ENCODE measurements at regions not wholly inside any gene's neighbourhood (a gene's known extent, or its start where the extent isn't known, plus 50 kb on each side); places are given as distances from the start of the nearest gene placed in this dataset.

DNA sequence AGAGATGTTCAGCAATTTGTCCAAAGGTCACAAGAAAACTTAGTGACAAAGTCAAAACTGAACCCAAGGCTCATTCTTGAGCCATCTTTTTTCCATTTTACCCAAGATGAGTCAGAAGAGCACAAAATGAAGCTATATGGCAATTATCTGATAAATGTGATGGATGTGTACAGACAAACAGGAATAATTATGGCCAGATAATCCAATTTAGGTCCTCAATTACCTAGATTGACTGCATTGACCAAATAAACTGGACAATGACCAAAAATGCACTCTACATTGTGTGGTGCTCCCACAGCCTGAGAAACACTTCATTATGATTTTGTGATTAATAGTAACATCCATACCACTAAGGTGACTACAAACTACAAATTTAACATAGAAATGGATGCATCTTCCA is 1105.8 kb downstream of the IGSF11 start:
- DNase-seq, result no peak

DNA sequence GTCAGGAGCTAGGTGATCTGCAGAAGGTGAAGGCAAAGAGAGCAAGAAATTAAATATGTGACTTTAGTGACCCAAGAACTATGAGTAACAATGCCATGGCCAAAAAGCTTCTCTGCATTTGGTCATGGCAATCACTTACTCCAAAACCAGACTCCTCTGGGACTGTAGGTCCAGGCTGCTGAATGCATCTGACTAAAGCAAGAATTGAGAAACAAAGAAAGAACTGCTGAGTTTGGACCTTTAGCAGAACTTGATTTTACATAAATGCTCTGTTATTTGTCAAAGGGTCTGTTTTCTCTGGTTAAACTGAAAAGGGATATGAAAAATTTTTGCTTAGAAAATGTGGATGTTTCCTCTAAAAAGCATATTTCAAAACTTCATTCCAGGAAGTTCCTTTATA is 1102.2 kb downstream of the IGSF11 start:
- DNase-seq, result no peak

DNA sequence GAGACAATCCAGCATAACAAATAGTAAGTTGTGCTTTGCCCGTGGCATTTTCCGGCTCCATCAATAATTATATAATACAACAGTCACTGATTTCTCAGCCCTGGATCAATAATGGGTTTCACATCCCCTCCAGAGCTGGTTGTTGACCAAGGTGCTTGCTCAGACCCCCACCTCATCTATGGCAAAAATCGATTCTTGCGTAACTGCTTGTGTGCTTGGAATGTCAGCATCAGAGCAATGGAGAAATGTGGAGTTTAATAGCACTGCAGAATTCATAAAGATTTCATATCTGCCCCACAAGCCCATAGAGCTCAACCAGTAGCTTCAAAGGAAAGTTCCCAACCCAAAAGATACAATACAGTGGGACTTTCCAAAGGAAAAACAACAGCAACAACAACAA is 1098.5 kb downstream of the IGSF11 start:
- no peak for DNase-seq

DNA sequence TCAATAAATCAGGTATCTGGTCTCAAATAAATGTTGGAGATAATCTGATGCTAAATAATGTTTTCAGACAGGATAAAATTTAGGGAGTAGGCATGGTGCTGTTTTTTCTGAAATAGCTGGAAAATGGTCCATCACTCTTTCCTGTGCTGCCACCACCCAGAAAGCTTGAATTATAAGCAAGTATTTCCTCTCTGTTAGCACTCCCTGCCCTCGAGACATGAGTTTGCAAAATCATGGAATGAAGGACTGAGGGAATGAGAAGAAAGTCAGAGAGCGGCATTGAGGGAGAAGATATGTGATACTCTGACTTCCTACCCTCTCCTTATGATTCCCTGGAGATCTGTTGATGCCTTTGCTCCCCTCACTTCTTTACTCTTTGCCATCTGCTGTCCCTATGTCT is 1095.7 kb downstream of the IGSF11 start:
- no peak for DNase-seq

DNA sequence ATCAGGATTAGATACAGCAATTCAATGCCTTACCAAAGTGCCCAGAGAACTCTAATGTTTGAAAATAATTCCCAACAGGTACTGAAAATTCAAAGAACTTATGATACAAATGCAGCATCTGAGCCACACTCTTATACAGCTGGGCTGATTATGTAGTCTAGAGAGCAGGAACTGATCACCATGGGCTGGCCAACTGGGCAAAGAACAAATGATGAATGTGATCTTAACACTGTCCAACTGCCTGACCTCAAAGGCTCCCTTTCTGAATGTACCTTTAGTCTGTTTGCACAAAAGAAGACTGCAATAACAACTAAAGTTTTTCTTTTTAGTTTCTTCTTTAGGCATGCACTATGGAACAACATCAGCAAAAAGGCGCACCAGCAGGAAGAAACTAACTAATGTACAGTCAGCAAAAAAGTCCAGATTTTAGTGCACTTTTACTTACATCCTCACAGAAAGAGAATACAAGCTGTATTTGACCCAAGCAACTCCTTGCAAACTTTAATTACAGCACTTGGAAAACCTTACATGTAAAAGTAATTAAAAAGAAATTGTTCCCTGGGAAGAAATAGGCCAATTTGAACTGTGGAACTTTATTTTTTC is 1095.1 kb downstream of the IGSF11 start:
- no peak for DNase-seq

DNA sequence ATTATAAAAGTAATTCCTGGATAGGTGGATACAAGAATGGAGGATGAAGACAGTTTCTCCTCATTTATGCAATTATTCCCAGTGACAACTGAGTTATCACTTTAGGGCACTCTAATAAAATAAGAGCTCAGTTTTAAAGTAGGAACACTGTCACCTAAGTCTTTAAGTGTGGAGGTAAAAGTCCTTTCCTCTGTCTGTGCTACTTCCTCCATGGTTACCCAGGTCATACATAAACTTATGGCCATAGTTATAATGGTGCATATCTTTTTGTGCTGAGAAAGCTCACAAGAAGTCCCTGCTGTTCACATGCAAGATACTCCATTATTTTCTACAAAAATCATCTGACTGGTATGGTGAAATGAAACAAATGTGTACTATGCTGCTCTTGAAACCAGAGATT is 1093.6 kb downstream of the IGSF11 start:
- DNase-seq, result no peak

DNA sequence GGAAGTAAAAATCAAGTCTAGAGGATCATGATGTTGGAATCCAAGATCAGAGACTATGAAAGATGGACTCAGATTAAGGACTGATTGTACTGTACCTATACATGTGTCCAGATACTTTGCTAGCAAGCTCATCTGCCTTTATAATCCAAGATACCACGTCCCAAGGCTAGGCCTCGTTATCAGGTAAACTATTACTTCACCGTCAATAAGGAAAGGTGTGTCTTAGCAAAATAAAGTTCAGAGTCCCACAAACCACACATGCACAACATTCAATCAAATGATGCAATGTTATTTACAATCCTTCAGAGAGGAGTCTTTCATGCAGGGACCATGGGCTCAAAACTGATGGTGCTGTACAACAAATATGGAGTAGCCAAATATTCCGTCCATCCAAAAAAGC is 1092.9 kb downstream of the IGSF11 start:
- DNase-seq, result no peak

DNA sequence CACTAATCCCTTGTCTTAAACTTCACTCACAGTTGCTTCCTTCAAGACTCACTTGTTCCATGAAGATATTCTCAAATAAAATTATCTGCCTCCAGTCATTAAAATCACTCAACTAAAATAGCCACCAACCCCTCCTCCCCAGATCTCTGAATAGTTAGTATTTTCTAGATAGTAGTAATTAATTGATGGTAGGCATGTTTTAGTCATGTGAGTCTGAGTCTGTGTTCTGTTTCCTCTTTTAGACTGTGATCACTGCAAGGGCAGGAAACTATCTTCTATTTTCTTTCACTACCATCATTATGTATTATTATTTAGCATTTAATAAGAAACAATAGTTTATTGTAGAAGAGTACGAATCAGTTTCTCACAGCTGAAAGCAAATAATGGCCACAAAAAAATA is 1080.5 kb downstream of the IGSF11 start:
- no peak for DNase-seq

DNA sequence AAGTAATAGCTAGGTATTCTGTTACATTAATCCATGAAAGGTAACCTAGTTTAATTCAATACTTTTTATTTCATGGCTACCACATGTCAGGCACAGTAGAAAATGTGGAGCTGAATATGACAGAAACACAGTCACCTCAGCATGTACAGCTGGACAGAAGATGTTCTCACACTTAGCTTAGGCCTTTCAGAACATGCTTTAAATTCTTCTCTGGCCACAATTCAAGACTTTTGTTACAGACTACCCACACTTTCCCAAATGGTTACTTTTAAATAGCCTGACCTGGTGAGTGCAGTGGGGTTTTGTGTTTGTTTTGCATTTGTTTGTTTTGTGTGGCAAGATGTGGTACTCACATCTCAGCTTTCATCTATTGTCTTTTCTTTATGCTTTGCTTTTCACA is 1079.5 kb downstream of the IGSF11 start:
- DNase-seq, result no peak

DNA sequence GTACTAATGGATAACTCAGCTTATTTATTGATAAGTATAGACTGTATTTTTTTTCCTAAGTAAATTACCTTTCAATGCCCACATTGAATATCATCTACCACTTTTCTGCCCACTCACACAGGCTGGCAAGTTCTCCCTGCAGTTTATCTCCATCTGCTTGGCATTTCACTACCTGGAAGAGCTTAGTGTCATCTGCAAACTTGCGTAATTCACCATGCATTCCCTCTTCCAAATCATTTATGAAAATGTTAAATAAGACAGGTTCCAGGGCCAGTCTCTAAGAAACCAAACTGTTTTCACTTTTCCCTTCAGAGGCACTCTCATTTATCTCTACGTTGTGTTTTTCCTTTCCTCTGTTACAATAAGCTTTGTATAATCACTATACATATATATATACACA is 1076.6 kb downstream of the IGSF11 start:
- DNase-seq, result no peak

DNA sequence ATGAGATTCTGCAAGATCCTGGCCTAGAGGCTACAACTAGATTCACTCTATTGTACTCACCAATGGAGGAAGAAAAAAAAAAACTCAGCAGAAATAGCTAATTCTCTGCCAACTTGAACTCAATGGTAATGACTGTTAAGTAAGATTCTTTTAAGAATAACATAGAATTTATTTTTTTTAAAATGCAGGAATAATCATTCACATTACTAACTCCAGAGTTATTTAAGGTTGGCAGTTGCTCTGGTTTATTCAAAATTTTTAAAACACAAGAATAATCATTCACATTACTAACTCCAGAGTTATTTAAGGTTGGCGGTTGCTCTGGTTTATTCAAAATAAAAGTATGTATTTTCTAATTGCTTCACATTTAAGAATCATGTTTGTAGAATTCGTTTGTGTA is 1071.9 kb downstream of the IGSF11 start:
- no peak for DNase-seq

DNA sequence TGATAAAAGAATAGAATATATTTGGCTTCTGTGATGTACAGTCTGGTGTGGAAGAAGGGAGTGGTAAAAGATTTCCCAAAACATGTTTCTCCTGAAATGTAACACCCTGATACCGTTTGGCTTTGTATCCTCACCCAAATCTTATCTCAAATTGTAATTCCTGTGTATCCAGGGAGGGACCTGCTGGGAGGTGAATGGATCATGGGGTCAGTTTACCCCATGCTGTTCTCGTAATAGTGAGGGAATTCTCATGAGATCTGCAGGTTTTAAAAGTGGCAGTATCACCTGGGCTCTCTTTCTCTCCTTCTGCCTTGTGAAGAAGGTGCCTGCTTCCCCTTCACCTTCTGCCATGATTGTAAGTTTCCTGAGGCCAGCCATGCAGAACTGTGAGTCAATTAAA is 1070.8 kb downstream of the IGSF11 start:
- no peak for DNase-seq

DNA sequence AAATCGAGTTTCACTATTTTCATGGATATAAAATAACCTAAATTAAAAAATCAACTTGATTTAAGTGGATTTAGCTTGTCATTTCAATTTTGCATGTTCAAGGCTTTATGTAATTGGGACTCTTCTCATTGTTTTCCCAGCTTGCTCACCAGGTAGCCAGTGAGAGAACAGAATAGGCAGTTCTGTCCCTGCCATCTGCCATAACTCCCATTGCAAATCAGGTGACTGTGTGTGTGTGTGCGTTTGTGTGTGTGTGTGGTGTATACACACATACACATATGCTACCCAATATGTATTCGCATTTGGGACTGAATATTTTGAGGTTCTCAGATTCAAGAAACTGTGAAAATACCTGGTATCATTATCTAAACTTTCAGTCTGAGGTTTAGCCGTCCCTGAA is 1069.8 kb downstream of the IGSF11 start:
- DNase-seq, result no peak

DNA sequence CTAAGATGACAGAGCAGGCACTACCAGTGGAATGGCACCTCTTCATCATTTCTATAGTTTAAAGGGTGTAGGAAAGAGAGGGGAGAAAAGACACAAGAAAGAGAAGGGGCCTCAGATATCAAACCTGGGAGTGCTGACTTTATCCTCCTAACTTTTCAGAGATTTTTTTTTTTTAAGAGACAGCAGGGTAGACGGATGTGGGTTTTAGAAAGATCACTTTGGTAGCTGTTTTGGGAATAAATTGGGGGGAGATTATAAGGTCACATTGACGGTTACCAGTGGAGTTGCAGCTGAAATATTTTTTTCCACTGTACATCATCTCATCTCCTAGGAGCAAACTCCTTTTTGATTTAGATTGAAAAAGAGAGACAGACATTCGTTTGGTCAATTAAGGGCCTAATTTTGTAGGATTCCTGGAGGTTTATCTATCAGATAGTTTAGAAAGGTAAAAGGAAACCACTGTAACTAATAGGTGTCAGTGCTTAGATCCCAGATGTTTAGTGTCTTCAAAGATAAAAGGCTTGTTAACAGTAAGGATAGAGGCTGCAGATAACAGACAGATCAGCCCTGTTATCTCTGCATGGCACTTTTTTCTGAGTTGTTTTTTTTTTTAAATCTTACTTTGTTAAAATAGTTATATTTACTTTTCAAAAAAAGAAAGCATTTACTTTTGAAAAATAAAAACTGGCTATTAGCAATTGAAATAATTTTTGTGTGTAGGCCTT is 1057.0 kb downstream of the IGSF11 start:
- DNase-seq, result no peak

DNA sequence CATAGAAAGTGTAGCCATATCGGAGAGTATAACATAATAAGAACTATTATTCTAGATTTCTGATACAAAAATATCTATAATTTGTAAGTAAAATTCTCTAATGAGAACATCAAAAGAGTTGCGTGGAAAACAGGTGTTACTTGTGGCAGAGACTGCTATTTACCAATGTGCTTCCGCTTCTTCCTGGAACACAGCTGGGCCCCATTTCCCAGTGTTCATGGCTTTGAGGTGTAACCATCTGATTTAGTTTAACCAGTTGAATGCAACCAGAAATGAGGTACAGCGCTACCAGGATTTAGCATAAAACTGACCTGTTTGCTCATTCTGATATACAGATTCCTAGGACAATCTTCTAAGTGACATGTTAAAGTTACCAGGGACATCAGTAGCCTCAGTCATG is 1055.2 kb downstream of the IGSF11 start:
- no peak for DNase-seq

DNA sequence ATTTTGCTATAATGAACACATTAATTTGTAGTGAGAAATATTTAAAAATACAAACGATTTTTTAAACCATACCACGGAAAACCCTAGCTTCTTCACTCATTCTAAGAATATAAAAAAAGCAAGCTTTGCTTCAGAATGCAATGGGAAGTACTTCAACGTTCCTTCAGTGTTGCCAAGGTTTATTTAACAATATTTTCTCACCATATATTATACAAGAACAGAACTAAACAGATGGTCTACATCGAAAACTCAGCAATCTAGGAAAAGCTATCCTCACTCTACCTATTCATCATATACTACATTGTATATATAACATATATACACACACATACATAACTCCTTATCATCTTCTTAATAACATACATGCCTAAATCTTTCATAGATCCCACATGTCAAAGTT is 1047.4 kb downstream of the IGSF11 start:
- no peak for DNase-seq

DNA sequence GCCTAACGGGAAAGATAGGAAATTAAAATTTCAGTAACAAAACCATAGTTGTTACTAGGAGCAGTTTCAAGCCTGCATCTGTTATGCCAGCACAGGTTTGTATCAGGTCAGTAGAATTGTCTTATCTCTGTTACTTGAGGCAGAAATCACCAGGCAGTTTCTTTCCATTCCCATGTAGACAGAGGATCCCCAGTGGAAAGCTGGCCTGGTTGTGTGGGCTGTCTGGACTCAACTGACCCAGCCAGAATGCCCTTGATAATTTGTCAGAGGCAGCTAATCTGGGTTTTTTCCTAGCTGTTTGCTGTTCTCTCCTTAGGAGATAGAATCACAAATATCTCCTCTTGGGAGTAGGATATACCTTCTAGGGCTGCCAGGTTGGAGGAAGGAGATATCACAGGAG is 1044.7 kb downstream of the IGSF11 start:
- DNase-seq, result no peak

DNA sequence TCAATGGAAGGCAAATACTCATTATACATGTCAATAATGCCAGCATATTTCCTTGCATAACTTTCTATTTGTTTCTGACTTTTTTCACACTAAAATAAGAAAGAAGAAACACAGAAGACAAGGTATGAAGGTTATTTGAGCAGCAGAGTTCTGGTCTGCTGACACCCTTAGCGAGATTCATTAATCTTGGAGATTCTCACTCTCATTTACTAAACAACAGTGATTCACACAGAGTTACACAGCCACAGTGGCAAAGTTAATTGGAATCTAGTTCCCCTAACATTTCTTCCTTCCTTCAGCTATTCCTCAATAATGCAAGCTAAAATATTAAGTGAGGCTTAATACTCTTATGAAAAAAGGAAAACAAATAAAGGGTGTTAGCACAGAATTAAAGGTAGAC is 1044.0 kb downstream of the IGSF11 start:
- no peak for DNase-seq

DNA sequence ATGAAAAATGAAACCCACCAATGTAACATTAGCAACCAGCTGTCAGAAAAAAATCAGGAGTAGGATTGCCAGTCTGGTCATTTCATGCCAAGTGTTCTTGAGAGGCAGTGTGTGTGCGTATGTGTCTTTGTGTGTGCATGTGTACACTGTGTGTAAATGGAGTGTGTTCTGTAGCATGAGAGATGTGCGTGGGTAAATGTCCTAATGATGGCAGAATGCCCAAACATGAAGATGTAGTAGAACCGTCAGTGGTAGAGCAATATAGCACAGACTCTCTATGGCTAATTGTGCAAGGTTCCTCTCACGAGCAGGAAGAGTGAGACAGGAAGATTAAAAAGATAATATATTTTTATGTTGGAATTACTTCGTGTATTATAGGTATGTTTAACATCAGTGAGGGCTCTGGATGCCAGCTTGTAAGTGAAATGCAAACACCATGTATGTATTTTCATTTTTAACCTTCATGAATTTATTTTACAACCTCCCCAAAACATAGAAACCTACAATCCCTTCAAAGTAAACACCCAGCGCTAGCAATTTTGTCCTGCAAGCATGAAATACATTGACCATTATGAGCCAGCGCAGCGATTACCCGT is 1038.7 kb downstream of the IGSF11 start:
- DNase-seq, result no peak

DNA sequence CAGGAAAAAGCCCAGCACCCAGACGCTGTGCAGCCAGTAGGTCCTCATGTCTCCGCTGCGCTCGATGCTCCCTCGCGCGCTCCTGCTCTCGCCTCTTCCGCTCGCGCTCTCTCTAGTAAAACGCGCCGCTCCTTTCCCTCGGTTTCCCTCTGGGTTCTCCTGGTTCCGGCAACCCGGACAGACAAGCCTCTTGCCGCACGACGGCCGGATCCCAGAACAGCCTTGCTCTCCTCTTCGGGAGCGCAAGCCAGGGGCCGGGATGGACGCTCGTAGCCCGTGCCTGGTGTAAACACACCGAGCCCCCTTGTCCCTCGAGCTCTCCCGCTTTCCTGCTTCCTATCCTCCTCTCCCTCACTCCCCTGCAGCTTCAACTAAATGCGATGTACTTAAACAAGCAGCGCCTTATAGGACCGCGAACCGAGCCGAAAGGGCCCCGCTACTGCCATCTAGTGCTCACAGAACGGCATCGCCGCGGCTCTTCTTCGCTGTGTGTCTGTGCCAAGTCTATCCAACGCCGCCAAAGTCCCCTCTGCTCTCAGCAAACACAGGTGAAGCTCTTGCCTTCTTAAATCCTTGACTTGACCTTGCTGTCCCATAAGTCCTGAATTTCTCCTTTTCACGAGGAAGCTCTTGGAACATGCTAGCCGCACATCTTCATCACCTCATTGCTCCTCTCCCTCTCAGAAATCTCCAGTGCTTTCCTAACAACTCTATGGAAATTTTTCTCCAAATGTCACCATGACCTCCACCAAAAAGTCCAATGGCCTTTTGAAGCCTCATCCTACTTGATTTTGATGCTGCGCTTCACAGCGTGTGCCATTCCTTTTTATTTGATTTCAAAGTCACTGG is 1037.2 kb downstream of the IGSF11 start:
- peak; percentile 78 for DNase-seq

DNA sequence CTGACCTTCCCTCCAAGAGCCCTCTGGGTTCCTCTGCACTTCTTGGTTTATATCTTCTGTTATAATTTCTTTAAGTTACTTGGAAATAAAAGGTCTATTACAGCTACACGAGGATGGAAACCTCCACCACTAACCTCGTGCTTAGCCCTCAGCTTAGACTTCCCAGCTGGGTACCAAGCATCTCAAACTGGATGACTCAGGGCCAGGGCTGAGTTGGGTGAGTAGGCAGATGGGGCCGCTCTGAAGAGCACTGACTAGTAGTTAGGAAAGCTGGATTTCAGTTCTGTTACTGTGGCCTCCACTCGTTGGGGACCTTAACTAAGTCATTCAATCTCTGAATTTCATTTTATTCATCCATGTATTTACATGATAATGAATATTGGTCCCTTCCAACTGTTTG is 1036.6 kb downstream of the IGSF11 start:
- DNase-seq, result no peak

DNA sequence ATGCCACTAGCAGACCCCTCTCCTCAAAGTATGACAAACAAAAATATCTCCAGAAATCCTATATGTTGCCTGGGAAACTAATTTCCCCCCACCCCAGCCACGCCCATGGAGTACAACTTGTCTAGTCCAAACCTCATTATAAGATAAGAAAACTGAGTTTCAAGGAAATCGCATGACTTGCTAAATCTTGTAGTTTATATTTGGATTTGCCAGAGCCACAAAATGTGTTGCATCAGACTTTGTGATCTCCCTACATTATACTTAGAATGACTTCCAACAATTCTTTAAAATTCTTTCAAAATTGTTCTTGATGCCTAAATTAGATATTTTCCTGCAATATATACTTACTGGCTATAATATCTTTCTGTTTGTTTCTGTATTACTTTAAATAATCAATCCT is 1034.4 kb downstream of the IGSF11 start:
- no peak for DNase-seq

DNA sequence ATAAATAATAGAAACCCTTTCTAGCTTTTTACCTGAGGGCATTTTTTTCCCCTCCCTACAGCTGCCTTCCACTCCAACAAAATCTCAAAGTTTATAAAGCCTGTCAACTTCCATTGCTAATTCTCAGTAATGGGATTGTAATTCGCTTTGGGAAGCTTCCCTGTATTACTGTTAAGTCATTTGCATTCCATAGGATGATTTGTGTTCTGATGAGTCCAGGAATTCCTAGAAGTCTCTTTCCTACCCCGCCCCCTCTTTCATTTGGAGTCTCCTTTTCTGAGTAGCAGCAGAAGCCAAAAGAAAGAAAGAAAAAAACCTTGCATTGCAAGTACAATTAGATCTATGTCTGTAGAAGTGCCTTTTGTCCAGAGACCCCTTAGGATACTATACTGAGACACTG is 1033.3 kb downstream of the IGSF11 start:
- no peak for DNase-seq

DNA sequence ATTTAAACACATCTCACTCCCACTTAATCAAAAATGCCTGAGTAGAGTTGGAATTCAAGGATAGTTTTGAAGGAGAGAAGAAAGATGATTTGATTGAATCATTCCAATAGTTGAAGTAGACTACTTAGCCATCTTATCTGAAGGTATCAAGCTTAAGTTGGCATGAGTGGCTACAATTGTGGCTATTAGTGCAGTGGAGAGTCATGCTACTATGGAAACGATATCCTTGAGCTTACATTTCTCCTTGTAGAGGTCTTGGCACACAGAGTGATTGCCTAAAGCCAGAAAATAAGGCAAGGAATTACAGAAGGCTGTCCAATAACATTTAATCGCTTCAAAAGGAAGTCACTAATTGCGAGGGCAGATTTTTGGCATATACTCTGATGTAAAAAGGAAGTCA is 1022.7 kb downstream of the IGSF11 start:
- DNase-seq, result no peak

All from NCI-H1694 treated with DMSO at 0.1 percent for 48 hours (cell line).